Stimulated activated CD4-positive, alpha-beta T cell treated with anti-CD3 and anti-CD28 coated beads, TNF-alpha, amount 100 ng/mL, for 24 hours (primary cell): ENCODE measurements at regions not wholly inside any gene's neighbourhood (a gene's known extent, or its start where the extent isn't known, plus 50 kb on each side); places are given as distances from the start of the nearest gene placed in this dataset.
"Not testable (repeated sequence)": the region's sequence is repeated elsewhere in the genome, so short reads cannot be mapped to it uniquely, and the experiment has no call there.

Experiments used
- DNase-seq, 3 experiments: peaks; one replicate each; pipeline ENCODE4 v3.0.0-alpha.2; 2020; ENCODE audit warnings: low read depth in 3 of 3

DNA sequence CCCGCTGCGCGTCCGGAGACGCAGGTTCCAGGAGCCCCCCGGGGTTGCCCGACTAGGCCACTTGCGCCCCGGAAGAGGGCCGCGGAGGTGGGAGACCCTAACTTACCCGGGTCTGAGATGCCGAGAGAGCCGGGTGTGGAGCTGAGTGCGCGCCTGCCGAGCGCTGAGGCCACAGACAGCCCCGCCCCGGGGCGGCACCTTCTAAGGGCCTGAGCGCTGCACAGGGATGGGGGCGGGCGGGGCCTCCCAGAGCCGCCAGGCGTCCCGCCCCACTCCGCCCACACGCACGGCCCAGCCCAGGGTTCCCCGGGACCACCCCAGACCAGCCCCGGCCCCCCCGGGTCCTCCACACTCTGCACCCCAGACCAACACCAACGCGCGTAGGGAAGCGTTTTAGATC, 2692.0 kb upstream of the TPTE start:
- DNase-seq: not testable (repeated sequence)

DNA sequence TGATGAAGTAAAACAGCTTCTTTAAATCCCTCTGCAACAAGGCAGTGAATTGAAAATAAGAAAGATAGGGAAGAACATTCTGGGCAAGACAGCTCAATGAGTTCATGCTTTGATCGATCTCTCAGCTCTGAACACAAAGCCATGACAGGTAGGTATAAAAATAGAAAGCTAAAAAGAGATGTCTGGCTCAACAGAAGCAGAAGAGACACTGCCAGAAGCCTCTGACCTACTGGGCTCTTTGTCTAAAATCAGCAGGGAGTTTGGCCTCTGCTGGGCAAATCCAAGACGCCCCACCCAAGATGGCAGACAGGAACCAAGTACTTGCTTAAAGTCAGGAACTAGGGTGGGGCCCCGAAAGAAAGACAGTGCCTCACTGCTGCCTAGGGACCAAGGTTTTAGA, 2684.1 kb upstream of the TPTE start:
- DNase-seq: not testable (repeated sequence)

GRCh38 chr21:7853426-7853825, 2668.0 kb upstream of the TPTE start:
- not testable (repeated sequence) for DNase-seq

DNA sequence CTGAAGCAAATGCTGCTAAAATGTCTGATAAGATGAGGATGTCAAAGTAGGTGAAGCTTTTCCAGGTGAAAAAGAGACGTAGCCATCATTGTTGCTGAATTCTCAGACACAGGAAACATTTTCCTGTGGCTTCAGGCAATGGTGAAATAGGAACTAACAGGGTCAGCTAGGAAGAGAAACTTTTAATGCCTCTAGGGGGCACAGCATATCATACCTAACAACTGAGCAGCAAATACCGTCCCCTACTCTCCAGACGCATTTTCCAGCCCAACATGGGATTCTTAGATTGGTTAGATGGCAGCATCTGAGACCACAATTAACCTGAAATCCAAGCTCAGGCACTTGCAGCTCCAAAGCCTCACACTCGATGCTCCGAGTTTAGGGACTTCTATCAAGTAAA, 2667.5 kb upstream of the TPTE start:
- DNase-seq: not testable (repeated sequence)
